CD4-positive, alpha-beta memory T cell (primary cell): ENCODE measurements at regions not wholly inside any gene's neighbourhood (a gene's known extent, or its start where the extent isn't known, plus 50 kb on each side); places are given as distances from the start of the nearest gene placed in this dataset.

Experiments
- CTCF ChIA-PET: fragments of 350-600 bp; sonication (Branson Sonifier 250); formaldehyde crosslinking; loops from one replicate; lab custom pipeline; 2021; ENCODE audit warnings: inconsistent platforms; ENCODE audit not compliant: partially characterized antibody; lab: Charles Lee
- POLR2A ChIA-PET: fragments of 350-600 bp; sonication (Branson Sonifier 250); formaldehyde crosslinking; loops from one replicate; lab custom pipeline; 2021; ENCODE audit not compliant: partially characterized antibody; lab: Charles Lee
- DNase-seq, 5 donors: peaks; one replicate each; pipeline versions ENCODE4 v3.0.0 to v3.0.0-alpha.2; 2020 to 2022; ENCODE audit warnings: mixed read lengths in 1 of 5
- H3K27ac ChIP-seq: one replicate; pipeline ENCODE4 v1.7.0; 2013; ENCODE audit warnings: low read depth, low read length
- H3K27me3 ChIP-seq: 2 replicates; pipeline ENCODE4 v1.7.0; 2013; ENCODE audit warnings: mild to moderate bottlenecking, low read length, moderate library complexity; ENCODE audit not compliant: insufficient read depth
- H3K36me3 ChIP-seq: 2 replicates; pipeline ENCODE4 v1.7.0; 2013; ENCODE audit warnings: mild to moderate bottlenecking, low read length, moderate library complexity; ENCODE audit not compliant: insufficient read depth
- H3K4me1 ChIP-seq: 2 replicates; pipeline ENCODE4 v1.7.0; 2013; ENCODE audit warnings: mild to moderate bottlenecking, low read length, moderate library complexity; ENCODE audit not compliant: insufficient read depth
- H3K4me3 ChIP-seq, 2 donors: one replicate each; pipeline ENCODE4 v1.7.0; 2013; ENCODE audit warnings: low read length in 2 of 2, mild to moderate bottlenecking in 1 of 2
- H3K9me3 ChIP-seq, 2 donors: one replicate each; pipeline ENCODE4 v1.7.0; 2013; ENCODE audit warnings: low read length in 2 of 2, control low read depth in 1 of 2; ENCODE audit not compliant: control insufficient read depth in 1 of 2
- H3K27ac Mint-ChIP-seq, 7 donors: one replicate each; pipeline ENCODE4 v1.8.0; 2020 to 2021; ENCODE audit warnings: mixed read lengths in 7 of 7, mild to moderate bottlenecking in 6 of 7, inconsistent platforms in 3 of 7, moderate library complexity in 3 of 7
- H3K27me3 Mint-ChIP-seq, 2 donors: one replicate each; pipeline ENCODE4 v1.8.0; 2020 to 2021; ENCODE audit warnings: mixed read lengths in 2 of 2
- H3K36me3 Mint-ChIP-seq, 2 donors: one replicate each; pipeline ENCODE4 v1.8.0; 2020 to 2021; ENCODE audit warnings: mixed read lengths in 2 of 2, inconsistent platforms in 1 of 2, mild to moderate bottlenecking in 1 of 2
- H3K4me1 Mint-ChIP-seq, 4 donors: one replicate each; pipeline ENCODE4 v1.8.0; 2020 to 2021; ENCODE audit warnings: mixed read lengths in 4 of 4, mild to moderate bottlenecking in 1 of 4
- H3K4me3 Mint-ChIP-seq, 8 donors: one replicate each; pipeline ENCODE4 v1.8.0; 2020 to 2021; ENCODE audit warnings: mixed read lengths in 8 of 8, mild to moderate bottlenecking in 7 of 8, moderate library complexity in 6 of 8, inconsistent platforms in 3 of 8
- H3K9me3 Mint-ChIP-seq, 8 donors: one replicate each; pipeline ENCODE4 v1.8.0; 2020 to 2021; ENCODE audit warnings: mixed read lengths in 8 of 8, mild to moderate bottlenecking in 5 of 8, inconsistent platforms in 3 of 8, moderate library complexity in 1 of 8
- intact Hi-C: fragments of 100-400 bp; cut with micrococcal nuclease; formaldehyde crosslinking; loops from one replicate; pipeline ENCODE4 v1.15.1; 2023

DNA sequence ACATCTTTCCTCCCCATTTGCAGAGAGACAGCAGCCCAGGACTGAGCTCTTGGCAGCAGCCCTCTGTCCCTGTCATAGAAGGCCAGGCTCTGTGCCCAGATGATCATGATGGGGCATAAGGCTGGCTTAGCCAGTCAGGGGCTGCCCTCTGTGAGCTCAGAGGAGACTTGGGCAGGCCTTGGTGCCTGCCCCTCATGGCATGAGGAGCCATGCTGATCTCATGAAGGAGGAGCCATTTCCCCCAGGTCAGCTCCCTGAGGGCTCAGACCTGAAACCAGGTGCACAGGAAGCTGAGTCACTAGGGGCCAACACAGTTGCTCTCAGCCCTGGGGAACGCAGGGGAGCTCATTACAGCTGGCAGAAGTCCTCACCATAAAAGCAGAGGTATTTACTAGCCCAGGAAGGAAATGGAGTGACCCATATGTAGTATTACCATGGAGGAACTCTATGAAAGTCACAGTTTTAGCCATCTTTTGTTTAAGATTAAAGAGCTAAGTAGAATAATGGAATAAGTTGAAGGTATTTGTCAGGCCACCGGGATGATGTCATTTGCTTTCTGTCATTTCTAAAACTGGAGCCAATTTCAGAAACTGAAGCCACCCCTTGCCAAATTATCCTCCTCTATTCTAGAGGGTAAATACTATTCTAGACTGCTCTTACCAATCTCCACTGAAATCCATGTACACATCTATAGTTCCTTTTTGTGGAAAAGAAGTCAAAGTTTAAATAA lies 362.4 kb upstream of the ZNF32 start:
- Histone ChIP-seq H3K27me3 (no peaks in the 10 kb centered on the region), H3K4me3 (no peak overlapping the region), H3K4me1 (no peaks in the 10 kb centered on the region), H3K9me3 (no peaks in the 10 kb centered on the region), H3K27ac (no peak overlapping the region), H3K36me3 (no peaks in the 10 kb centered on the region)
- Mint-ChIP-seq H3K9me3 (peaks cover 0 to 3% (median 0%) of the 10 kb centered on the region in 8 donors), H3K4me3 (no peak overlapping the region), H3K27ac (no peak overlapping the region), H3K27me3 (peaks cover 0 to 5% of the 10 kb centered on the region in 2 donors), H3K4me1 (no peaks in the 10 kb centered on the region), H3K36me3 (no peaks in the 10 kb centered on the region)
- ChIA-PET POLR2A (no interaction called here), CTCF (interaction anchor here (2.5 kb wide), 1 partner anchor 321 kb away, joined by 8 read pairs; no protein-coding TSS in a partner anchor)
- no peak for DNase-seq
- intact Hi-C loops = no loop called here

DNA sequence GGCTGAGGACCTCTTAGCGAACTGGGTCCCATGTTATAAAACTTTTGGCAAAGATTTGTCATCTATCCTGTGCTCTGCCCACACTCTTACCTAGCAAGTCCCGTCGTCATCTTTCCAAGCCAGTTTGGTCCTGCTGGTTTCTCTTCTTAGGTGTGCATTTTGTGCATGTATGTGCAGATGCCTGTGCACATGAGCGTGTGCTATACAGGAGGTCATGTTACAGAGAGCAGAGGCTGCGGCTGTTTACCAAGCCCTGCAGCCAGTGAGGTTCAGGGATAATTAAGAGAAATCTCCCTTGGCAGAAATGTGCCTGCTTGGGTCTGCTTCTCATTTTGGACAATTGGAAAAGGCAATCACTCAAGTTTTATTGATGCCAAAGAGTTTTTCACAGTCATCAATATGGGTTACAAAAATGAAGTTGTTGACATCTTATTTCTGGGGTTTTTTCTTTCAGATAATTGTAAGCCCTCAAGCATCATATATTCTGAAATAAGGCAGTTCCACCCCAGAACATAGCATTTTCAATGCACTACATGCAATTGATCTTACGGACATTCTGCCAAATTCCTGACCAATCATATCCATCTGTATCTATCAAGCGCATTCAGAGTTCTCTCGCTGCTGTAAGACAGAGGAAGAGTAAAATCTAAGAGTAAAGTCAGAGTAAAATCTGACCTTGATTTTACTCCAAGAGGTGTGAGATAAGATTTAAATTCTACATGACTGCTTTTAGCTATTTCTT lies 361.4 kb upstream of the ZNF32 start:
- Histone ChIP-seq H3K4me1 (no peaks in the 10 kb centered on the region), H3K9me3 (no peaks in the 10 kb centered on the region), H3K27ac (no peak overlapping the region), H3K4me3 (no peak overlapping the region), H3K27me3 (no peaks in the 10 kb centered on the region), H3K36me3 (no peaks in the 10 kb centered on the region)
- no peak overlapping the region for H3K27ac Mint-ChIP-seq
- DNase-seq = no peak
- peaks cover 0 to 4% of the 10 kb centered on the region in 2 donors for H3K27me3 Mint-ChIP-seq
- POLR2A ChIA-PET = no interaction called here
- H3K36me3 Mint-ChIP-seq = no peaks in the 10 kb centered on the region
- CTCF ChIA-PET = interaction anchor here (2.5 kb wide), 1 partner anchor 320 kb away, joined by 8 read pairs; no protein-coding TSS in a partner anchor
- intact Hi-C loops = no loop called here
- H3K4me3 Mint-ChIP-seq = no peak overlapping the region
- no peaks in the 10 kb centered on the region for H3K4me1 Mint-ChIP-seq
- peaks cover 0 to 3% (median 0%) of the 10 kb centered on the region in 8 donors for H3K9me3 Mint-ChIP-seq

DNA sequence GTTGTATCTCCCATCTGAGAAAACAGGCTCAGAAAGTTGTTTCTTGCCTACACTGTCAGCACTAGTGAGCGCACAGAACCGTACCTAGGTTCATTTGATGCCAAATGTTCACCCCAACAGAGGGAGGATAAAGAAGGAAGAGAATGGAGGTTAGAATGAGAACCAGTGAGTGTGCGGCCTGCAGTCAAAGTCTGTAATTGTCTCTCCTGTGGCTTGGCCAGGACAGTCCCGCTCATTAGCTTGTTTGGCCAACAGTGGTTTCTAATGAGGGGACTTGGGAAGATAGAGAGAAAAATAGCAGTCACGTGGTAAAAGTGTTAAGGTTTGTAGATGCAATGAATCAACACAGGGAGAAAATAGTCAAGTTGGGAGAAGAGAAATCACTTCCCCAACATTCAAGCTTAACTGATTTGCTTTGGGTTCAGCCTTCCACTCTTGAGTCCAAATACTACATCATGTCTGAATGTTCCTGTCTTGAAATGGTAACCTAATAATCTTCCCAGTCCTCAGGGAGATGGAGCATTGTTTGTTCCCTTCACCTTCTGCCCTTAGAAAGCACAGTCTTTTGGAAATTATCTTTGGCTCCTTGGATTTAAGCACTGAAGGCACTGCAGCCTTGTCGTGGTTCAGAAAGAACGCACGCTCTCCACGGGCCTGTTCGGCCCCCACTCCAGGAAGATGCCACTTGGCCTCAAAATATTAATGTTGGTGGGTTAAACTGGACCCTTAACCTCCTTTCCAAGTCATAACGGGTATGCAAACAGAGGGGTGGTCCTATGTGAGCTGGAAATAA lies 360.4 kb upstream of the ZNF32 start:
- H3K9me3 Mint-ChIP-seq = peaks cover 0 to 3% (median 0%) of the 10 kb centered on the region in 8 donors
- no peak overlapping the region for H3K4me3 Mint-ChIP-seq

DNA sequence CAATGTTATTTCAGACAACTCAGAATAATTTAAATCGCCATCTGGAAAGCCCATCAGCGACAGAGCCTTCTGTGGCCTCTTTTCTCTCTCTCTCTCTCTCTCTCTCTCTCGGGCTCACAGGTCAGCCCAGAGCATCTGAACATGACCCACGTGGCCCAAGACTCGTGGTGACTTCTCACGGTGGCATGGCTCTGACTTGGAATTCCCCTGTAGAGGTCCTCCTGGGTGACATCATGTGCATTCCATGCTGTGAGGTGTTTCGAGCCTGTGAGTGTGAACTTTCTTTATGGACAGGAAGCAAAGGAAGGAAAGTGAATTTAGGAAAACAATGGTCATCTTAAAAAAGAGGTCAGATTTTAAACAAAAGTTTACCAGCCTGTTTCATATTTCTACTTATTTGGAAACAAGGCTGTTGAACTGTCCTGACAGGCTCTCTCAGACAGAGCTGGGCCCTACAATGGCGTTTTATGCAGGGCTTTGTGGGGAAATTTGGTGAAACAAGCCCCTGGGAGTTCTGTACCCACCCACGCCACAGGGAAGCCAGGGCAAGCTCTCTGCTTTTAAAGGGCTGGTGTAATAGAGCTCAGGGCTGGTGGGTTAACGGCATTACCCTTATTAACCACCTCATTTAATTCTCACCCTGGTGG lies 359.7 kb upstream of the ZNF32 start:
- no peak overlapping the region for H3K4me3 ChIP-seq
- no peak overlapping the region for H3K27ac ChIP-seq
- ChIA-PET POLR2A (no interaction called here), CTCF (no interaction called here)
- intact Hi-C loops = no loop called here
- H3K4me1 ChIP-seq = no peaks in the 10 kb centered on the region
- H3K27ac Mint-ChIP-seq = no peak overlapping the region
- no peak overlapping the region for H3K4me3 Mint-ChIP-seq
- DNase-seq = no peak
- H3K27me3 Mint-ChIP-seq = peaks cover 0 to 4% of the 10 kb centered on the region in 2 donors
- H3K27me3 ChIP-seq = no peaks in the 10 kb centered on the region
- no peaks in the 10 kb centered on the region for H3K4me1 Mint-ChIP-seq
- no peaks in the 10 kb centered on the region for H3K36me3 ChIP-seq
- no peaks in the 10 kb centered on the region for H3K36me3 Mint-ChIP-seq
- no peaks in the 10 kb centered on the region for H3K9me3 ChIP-seq
- H3K9me3 Mint-ChIP-seq = peaks cover 0 to 3% (median 0%) of the 10 kb centered on the region in 8 donors

More for the DNA sequence above, 360.4 kb upstream of the ZNF32 start:
- CTCF ChIA-PET = no interaction called here
- H3K4me1 ChIP-seq = no peaks in the 10 kb centered on the region
- intact Hi-C loops = no loop called here
- no peaks in the 10 kb centered on the region for H3K36me3 Mint-ChIP-seq
- peak overlapping the region in 1 of 7 donors; percentile 33 for H3K27ac Mint-ChIP-seq
- no peaks in the 10 kb centered on the region for H3K9me3 ChIP-seq
- H3K27me3 ChIP-seq = no peaks in the 10 kb centered on the region
- H3K4me1 Mint-ChIP-seq = no peaks in the 10 kb centered on the region
- no peaks in the 10 kb centered on the region for H3K36me3 ChIP-seq
- no peak overlapping the region for H3K4me3 ChIP-seq
- H3K27me3 Mint-ChIP-seq = peaks cover 0 to 4% of the 10 kb centered on the region in 2 donors
- DNase-seq = no peak
- no peak overlapping the region for H3K27ac ChIP-seq
- POLR2A ChIA-PET = no interaction called here

DNA sequence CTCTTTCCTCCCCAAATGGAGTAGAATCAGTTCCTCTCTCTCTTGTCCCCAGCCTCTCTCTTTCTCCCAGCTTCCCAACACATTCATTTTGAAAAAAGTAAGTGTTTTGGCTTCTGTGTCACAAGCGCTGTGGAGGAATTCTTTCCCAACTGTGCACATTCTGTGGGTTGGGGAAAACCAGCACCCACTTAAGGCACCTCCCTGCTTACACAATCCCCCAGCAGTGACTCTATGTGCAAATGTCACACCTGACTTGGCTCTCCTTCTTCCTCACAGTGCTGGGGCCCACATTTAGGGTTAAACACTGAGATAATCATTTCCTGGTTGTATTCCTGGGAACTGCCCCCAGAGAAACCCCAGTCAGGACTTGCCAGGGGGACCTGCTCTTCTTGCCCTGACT lies 358.1 kb upstream of the ZNF32 start:
- no peaks in the 10 kb centered on the region for H3K4me1 ChIP-seq
- ChIA-PET POLR2A (no interaction called here), CTCF (no interaction called here)
- no peaks in the 10 kb centered on the region for H3K36me3 Mint-ChIP-seq
- no peak overlapping the region for H3K4me3 ChIP-seq
- H3K27ac Mint-ChIP-seq = no peak overlapping the region
- no peaks in the 10 kb centered on the region for H3K36me3 ChIP-seq
- DNase-seq = no peak
- peaks cover 0 to 3% (median 0%) of the 10 kb centered on the region in 8 donors for H3K9me3 Mint-ChIP-seq
- H3K27me3 ChIP-seq = no peaks in the 10 kb centered on the region
- no peak overlapping the region for H3K4me3 Mint-ChIP-seq
- H3K9me3 ChIP-seq = no peaks in the 10 kb centered on the region
- H3K4me1 Mint-ChIP-seq = no peaks in the 10 kb centered on the region
- intact Hi-C loops = no loop called here
- H3K27ac ChIP-seq = no peak overlapping the region
- H3K27me3 Mint-ChIP-seq = peaks cover 0 to 6% of the 10 kb centered on the region in 2 donors

DNA sequence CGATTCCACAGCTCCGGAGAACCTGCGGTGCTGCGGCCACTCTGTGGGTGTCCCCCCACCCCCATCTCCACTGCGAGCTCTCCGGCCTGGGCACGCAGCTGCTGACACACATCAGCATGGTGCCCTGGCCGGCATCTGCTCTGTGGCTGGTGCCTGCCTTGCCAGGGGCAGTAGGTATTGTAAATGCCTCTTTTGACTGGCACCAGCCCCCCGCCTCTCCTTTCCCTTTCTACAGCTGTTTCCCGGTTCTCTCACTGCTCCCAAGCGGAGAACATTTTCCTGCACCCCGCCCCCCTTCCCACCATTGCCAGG lies 357.1 kb upstream of the ZNF32 start:
- no peaks in the 10 kb centered on the region for H3K9me3 ChIP-seq
- no peak overlapping the region for H3K27ac ChIP-seq
- Mint-ChIP-seq H3K27me3 (peaks cover 0 to 8% of the 10 kb centered on the region in 2 donors), H3K27ac (no peak overlapping the region), H3K4me3 (no peak overlapping the region), H3K9me3 (peaks cover 0 to 3% (median 0%) of the 10 kb centered on the region in 8 donors), H3K36me3 (no peaks in the 10 kb centered on the region), H3K4me1 (no peaks in the 10 kb centered on the region)
- intact Hi-C loops = no loop called here
- no peaks in the 10 kb centered on the region for H3K4me1 ChIP-seq
- H3K4me3 ChIP-seq = no peak overlapping the region
- POLR2A ChIA-PET = no interaction called here
- H3K36me3 ChIP-seq = no peaks in the 10 kb centered on the region
- CTCF ChIA-PET = no interaction called here
- DNase-seq = no peak
- H3K27me3 ChIP-seq = no peaks in the 10 kb centered on the region
